H9 (cell line): ENCODE measurements at regions not wholly inside any gene's neighbourhood (a gene's known extent, or its start where the extent isn't known, plus 50 kb on each side); places are given as distances from the start of the nearest gene placed in this dataset.

ENCODE experiments used
- DNase-seq: peaks from one replicate; pipeline ENCODE4 v3.0.0-alpha.2; 2017
- H2AFZ ChIP-seq: one replicate; pipeline ENCODE4 v1.6.1; 2013; ENCODE audit warnings: mild to moderate bottlenecking, low read length, control low read depth, moderate library complexity
- H2AK5ac ChIP-seq: 2 replicates; pipeline ENCODE4 v1.6.1; 2013; ENCODE audit warnings: low read length, control low read depth, mixed read lengths; ENCODE audit not compliant: insufficient read length
- H2BK120ac ChIP-seq: one replicate; pipeline ENCODE4 v1.6.1; 2013; ENCODE audit warnings: low read depth, mild to moderate bottlenecking, low read length, control low read depth, inconsistent platforms; ENCODE audit not compliant: poor library complexity, severe bottlenecking
- H2BK12ac ChIP-seq: 2 replicates; pipeline ENCODE4 v1.6.1; 2013; ENCODE audit warnings: low read length, control low read depth, mixed read lengths, low read depth; ENCODE audit not compliant: insufficient read length
- H2BK15ac ChIP-seq: 2 replicates; pipeline ENCODE4 v1.6.1; 2013; ENCODE audit warnings: low read depth, low read length, control low read depth
- H2BK20ac ChIP-seq: one replicate; pipeline ENCODE4 v1.6.1; 2013; ENCODE audit warnings: low read depth, mild to moderate bottlenecking, low read length, control low read depth, inconsistent platforms; ENCODE audit not compliant: poor library complexity, severe bottlenecking
- H2BK5ac ChIP-seq: 2 replicates; pipeline ENCODE4 v1.6.1; 2013; ENCODE audit warnings: low read length, control low read depth, mixed read lengths; ENCODE audit not compliant: insufficient read length
- H3K14ac ChIP-seq: 2 replicates; pipeline ENCODE4 v1.6.1; 2013; ENCODE audit warnings: low read length, control low read depth; ENCODE audit not compliant: insufficient read depth
- H3K18ac ChIP-seq: 2 replicates; pipeline ENCODE4 v1.6.1; 2013; ENCODE audit warnings: low read depth, mild to moderate bottlenecking, mixed read lengths, low read length, control low read depth; ENCODE audit not compliant: insufficient read length
- H3K23ac ChIP-seq: 2 replicates; pipeline ENCODE4 v1.6.1; 2013; ENCODE audit warnings: low read length, control low read depth, mixed read lengths, low read depth; ENCODE audit not compliant: insufficient read length
- H3K23me2 ChIP-seq: 2 replicates; pipeline ENCODE4 v1.6.1; 2013; ENCODE audit warnings: low read depth, mild to moderate bottlenecking, mixed read lengths, low read length, control low read depth; ENCODE audit not compliant: insufficient read length, poor library complexity, severe bottlenecking
- H3K27ac ChIP-seq: 2 replicates; pipeline ENCODE4 v1.5.1; 2013; ENCODE audit warnings: low read length, control low read depth, mixed read lengths, low read depth; ENCODE audit not compliant: insufficient read length
- H3K27me3 ChIP-seq: 2 replicates; pipeline ENCODE4 v1.6.1; 2013; ENCODE audit warnings: low read length, control low read depth, inconsistent platforms; ENCODE audit not compliant: insufficient read depth
- H3K4ac ChIP-seq: 2 replicates; pipeline ENCODE4 v1.6.1; 2013; ENCODE audit warnings: low read depth, mild to moderate bottlenecking, control low read depth, inconsistent platforms, low read length, moderate library complexity
- H3K4me1 ChIP-seq: 2 replicates; pipeline ENCODE4 v1.6.1; 2013; ENCODE audit warnings: low read length, control low read depth, inconsistent platforms; ENCODE audit not compliant: insufficient read depth
- H3K4me2 ChIP-seq: 2 replicates; pipeline ENCODE4 v1.6.1; 2013; ENCODE audit warnings: low read length, control low read depth, mixed read lengths; ENCODE audit not compliant: insufficient read length, insufficient read depth
- H3K56ac ChIP-seq: 2 replicates; pipeline ENCODE4 v1.6.1; 2013; ENCODE audit warnings: low read depth, mild to moderate bottlenecking, mixed read lengths, low read length, control low read depth; ENCODE audit not compliant: insufficient read length
- H3K79me1 ChIP-seq: 2 replicates; pipeline ENCODE4 v1.6.1; 2013; ENCODE audit warnings: low read depth, mild to moderate bottlenecking, moderate library complexity, low read length, control low read depth, inconsistent platforms; ENCODE audit not compliant: insufficient read depth, poor library complexity, severe bottlenecking
- H3K79me2 ChIP-seq: 2 replicates; pipeline ENCODE4 v1.6.1; 2013; ENCODE audit warnings: low read length, control low read depth, inconsistent platforms; ENCODE audit not compliant: insufficient read depth
- H3K9ac ChIP-seq: 2 replicates; pipeline ENCODE4 v1.6.1; 2013; ENCODE audit warnings: low read length, control low read depth, mixed read lengths; ENCODE audit not compliant: insufficient read length; ENCODE audit errors: extremely low read depth
- H3K9me3 ChIP-seq: one replicate; pipeline ENCODE4 v1.6.1; 2013; ENCODE audit warnings: low read depth, low read length, inconsistent platforms; ENCODE audit not compliant: control insufficient read depth
- H3T11ph ChIP-seq: one replicate; pipeline ENCODE4 v1.6.1; 2013; ENCODE audit warnings: mild to moderate bottlenecking, low read length, control low read depth, inconsistent platforms
- H4K20me1 ChIP-seq: one replicate; pipeline ENCODE4 v1.6.1; 2013; ENCODE audit not compliant: control insufficient read depth, insufficient read length, insufficient read depth
- H4K5ac ChIP-seq: 2 replicates; pipeline ENCODE4 v1.6.1; 2013; ENCODE audit warnings: low read depth, mild to moderate bottlenecking, mixed read lengths, low read length, control low read depth; ENCODE audit not compliant: insufficient read length
- H4K8ac ChIP-seq: replicated peaks from 2 replicates; pipeline ENCODE4 v1.6.1; 2013; ENCODE audit warnings: low read length, control low read depth, mixed read lengths, low read depth; ENCODE audit not compliant: insufficient read length
- H4K91ac ChIP-seq: 2 replicates; pipeline ENCODE4 v1.6.1; 2013; ENCODE audit warnings: low read depth, mild to moderate bottlenecking, moderate library complexity, mixed read lengths, low read length, control low read depth; ENCODE audit not compliant: insufficient read length
- H3K27ac Mint-ChIP-seq, 3 experiments: 2 replicates in 2 of 3; 3 replicates in 1 of 3; pipeline ENCODE4 v1.8.0; 2020 to 2021; ENCODE audit warnings: mixed read lengths in 3 of 3, mild to moderate bottlenecking in 1 of 3, moderate library complexity in 1 of 3
- H3K27me3 Mint-ChIP-seq: 2 replicates; pipeline ENCODE4 v1.8.0; 2021; ENCODE audit warnings: low read depth, mild to moderate bottlenecking, moderate library complexity, mixed read lengths
- H3K36me3 Mint-ChIP-seq, 3 experiments: 2 replicates in 2 of 3; 3 replicates in 1 of 3; pipeline ENCODE4 v1.8.0; 2020 to 2021; ENCODE audit warnings: low read depth in 3 of 3, mixed read lengths in 3 of 3; ENCODE audit not compliant: insufficient read depth in 1 of 3
- H3K4me1 Mint-ChIP-seq, 2 experiments: 2 replicates each; pipeline ENCODE4 v1.8.0; 2020; ENCODE audit warnings: mixed read lengths in 2 of 2
- H3K4me3 Mint-ChIP-seq, 2 experiments: 2 replicates in 1 of 2; 3 replicates in 1 of 2; pipeline ENCODE4 v1.8.0; 2020 to 2021; ENCODE audit warnings: mild to moderate bottlenecking in 2 of 2, mixed read lengths in 2 of 2, moderate library complexity in 1 of 2
- H3K9me3 Mint-ChIP-seq, 2 experiments: 2 replicates in 1 of 2; 3 replicates in 1 of 2; pipeline ENCODE4 v1.8.0; 2020; ENCODE audit warnings: mild to moderate bottlenecking in 2 of 2, mixed read lengths in 2 of 2, moderate library complexity in 1 of 2
- CTCF ChIP-seq: fragments of 200-600 bp; sonication (generic); conservative IDR thresholded peaks from 3 replicates; pipeline ENCODE4 v1.8.0; 2021; ENCODE audit warnings: antibody characterized with exemption, mild to moderate bottlenecking

- no peak overlapping the region for H3K23ac ChIP-seq
- no peak overlapping the region for H2AFZ ChIP-seq
- H3K4me3 Mint-ChIP-seq, result no peak overlapping the region
Measured at GRCh38 chr2:21585881-21586280, 462.1 kb downstream of the TDRD15 start.

More at GRCh38 chr2:21585881-21586280, 462.1 kb downstream of the TDRD15 start:
- no peak overlapping the region for H3K9ac ChIP-seq
- H2BK120ac ChIP-seq, result no peak overlapping the region
- H4K20me1 ChIP-seq, result no peaks in the 10 kb centered on the region
- H3K9me3 ChIP-seq, result no peaks in the 10 kb centered on the region
- H3K23me2 ChIP-seq, result no peaks in the 10 kb centered on the region
- H3K79me1 ChIP-seq, result no peaks in the 10 kb centered on the region
- no peak overlapping the region for H4K8ac ChIP-seq
- H3K14ac ChIP-seq, result no peak overlapping the region
- H3K4me2 ChIP-seq, result no peak overlapping the region
- H3K27me3 Mint-ChIP-seq, result no peaks in the 10 kb centered on the region
- peaks cover 12 to 17% of the 10 kb centered on the region in 2 experiments for H3K4me1 Mint-ChIP-seq
- no peaks in the 10 kb centered on the region for H3K36me3 Mint-ChIP-seq
- H3K56ac ChIP-seq, result no peak overlapping the region
- H2BK12ac ChIP-seq, result no peak overlapping the region
- H2BK5ac ChIP-seq, result no peak overlapping the region
- H3T11ph ChIP-seq, result no peak overlapping the region
- H4K5ac ChIP-seq, result no peak overlapping the region
- H4K91ac ChIP-seq, result no peak overlapping the region
- TF ChIP-seq CTCF, result no peak
- no peaks in the 10 kb centered on the region for H3K27me3 ChIP-seq
- no peaks in the 10 kb centered on the region for H3K79me2 ChIP-seq
- no peak overlapping the region for H3K27ac Mint-ChIP-seq
- no peaks in the 10 kb centered on the region; a peak in 2 of 5 replicates for H3K9me3 Mint-ChIP-seq
- no peak overlapping the region for H2AK5ac ChIP-seq
- no peak for DNase-seq
- no peak overlapping the region for H3K27ac ChIP-seq
- no peak overlapping the region for H2BK15ac ChIP-seq
- 0 out of 2 replicates have a peak, but pooled peaks cover 2% of the 10 kb centered on the region for H3K4me1 ChIP-seq
- no peak overlapping the region for H2BK20ac ChIP-seq
- H3K18ac ChIP-seq, result no peak overlapping the region
- no peak overlapping the region for H3K4ac ChIP-seq
